ENCODE measurements at regions not wholly inside any gene's neighbourhood (a gene's known extent, or its start where the extent isn't known, plus 50 kb on each side); places are given as distances from the start of the nearest gene placed in this dataset.

- TF ChIP-seq NRF1 (conservative IDR thresholded peaks at IDR 0.05; ENCODE audit: low read depth, low read length) = no peak
- no peak for TF ChIP-seq CTCF (IDR thresholded peaks at IDR 0.05 in 2 of 3, conservative IDR thresholded peaks at IDR 0.05 in 1 of 3; ENCODE audit: control insufficient read depth in 2 of 3, extremely low read depth in 1 of 3, insufficient read depth in 1 of 3, low read depth in 3 of 3, low read length in 3 of 3)
- no peak for TF ChIP-seq KDM1A (IDR thresholded peaks at IDR 0.05; ENCODE audit: borderline replicate concordance)
- no peak for TF ChIP-seq FOXM1 (IDR thresholded peaks at IDR 0.05; ENCODE audit: low read depth, low read length)
- no peak for TF ChIP-seq ZNF24 (IDR thresholded peaks at IDR 0.05)
- no peak for TF ChIP-seq SMC3 (IDR thresholded peaks at IDR 0.05; ENCODE audit: borderline replicate concordance, low read length)
- TF ChIP-seq REST (IDR thresholded peaks at IDR 0.05; ENCODE audit: low read depth, low read length) = no peak
- TF ChIP-seq POLR2AphosphoS5 (IDR thresholded peaks at IDR 0.05; ENCODE audit: low read length) = no peak
- no peak for TF ChIP-seq CEBPB (IDR thresholded peaks at IDR 0.05; ENCODE audit: borderline replicate concordance in 1 of 2, low read depth in 2 of 2, low read length in 2 of 2)
- no peak for TF ChIP-seq ZNF217 (IDR thresholded peaks at IDR 0.05)
- TF ChIP-seq POLR2A (IDR thresholded peaks at IDR 0.05; ENCODE audit: low read depth, low read length) = no peak
- TF ChIP-seq ZNF274 (IDR thresholded peaks at IDR 0.05; ENCODE audit: insufficient read depth, insufficient read length) = no peak
- no peak for TF ChIP-seq TCF12 (IDR thresholded peaks at IDR 0.05; ENCODE audit: low read depth, low read length)
Measured at GRCh38 chr6:3664625-3665041, 86.9 kb downstream of the PXDC1 start.

Data from GM12878 (cell line).